HepG2 (cell line): ENCODE measurements at regions not wholly inside any gene's neighbourhood (a gene's known extent, or its start where the extent isn't known, plus 50 kb on each side); places are given as distances from the start of the nearest gene placed in this dataset.

Source experiments
- KLF16 ChIP-seq, 2 experiments: sonication (generic) in 1 of 2; formaldehyde crosslinking in 1 of 2; IDR thresholded peaks; 2 replicates each; pipeline versions ENCODE4 v1.6.1 to v1.8.0; 2016 to 2023; ENCODE audit warnings: missing genetic modification reagents in 2 of 2, missing compliant biosample characterization in 1 of 2
- RBAK ChIP-seq: sonication (generic); formaldehyde crosslinking; IDR thresholded peaks from 2 replicates; pipeline ENCODE4 v1.5.1; 2020; ENCODE audit warnings: mild to moderate bottlenecking, missing genetic modification reagents
- SNAPC5 ChIP-seq: sonication (generic); formaldehyde crosslinking; IDR thresholded peaks from 2 replicates; pipeline ENCODE4 v1.8.1; 2023; ENCODE audit warnings: mild to moderate bottlenecking, missing genetic modification reagents, borderline replicate concordance
- ZBTB37 ChIP-seq: sonication (generic); formaldehyde crosslinking; IDR thresholded peaks from 2 replicates; pipeline ENCODE4 v1.4.0; 2020; ENCODE audit warnings: mild to moderate bottlenecking, missing genetic modification reagents
- ZBTB8A ChIP-seq: sonication (generic); formaldehyde crosslinking; IDR thresholded peaks from 2 replicates; pipeline ENCODE4 v1.4.0; 2020; ENCODE audit warnings: mild to moderate bottlenecking, low read depth, missing genetic modification reagents, borderline replicate concordance
- ZNF232 ChIP-seq: sonication (generic); formaldehyde crosslinking; IDR thresholded peaks from 2 replicates; pipeline ENCODE4 v1.4.0; 2020; ENCODE audit warnings: missing genetic modification reagents, borderline replicate concordance
- TF ChIP-seq, protein P1 (sequence below): sonication (generic); formaldehyde crosslinking; IDR thresholded peaks from 2 replicates; pipeline ENCODE4 v1.5.1; 2020; ENCODE audit warnings: mild to moderate bottlenecking, missing genetic modification reagents

- TF ChIP-seq ZNF232 (no peak), RBAK (CRISPR knock-in tag) (no peak), ZBTB37 (CRISPR knock-in tag) (no peak), KLF16 (CRISPR knock-in tag; IDR thresholded peaks at IDR 0.05) (no peak), SNAPC5 (CRISPR knock-in tag) (no peak), ZBTB8A (CRISPR knock-in tag) (no peak)
- TF ChIP-seq, protein P1, sequence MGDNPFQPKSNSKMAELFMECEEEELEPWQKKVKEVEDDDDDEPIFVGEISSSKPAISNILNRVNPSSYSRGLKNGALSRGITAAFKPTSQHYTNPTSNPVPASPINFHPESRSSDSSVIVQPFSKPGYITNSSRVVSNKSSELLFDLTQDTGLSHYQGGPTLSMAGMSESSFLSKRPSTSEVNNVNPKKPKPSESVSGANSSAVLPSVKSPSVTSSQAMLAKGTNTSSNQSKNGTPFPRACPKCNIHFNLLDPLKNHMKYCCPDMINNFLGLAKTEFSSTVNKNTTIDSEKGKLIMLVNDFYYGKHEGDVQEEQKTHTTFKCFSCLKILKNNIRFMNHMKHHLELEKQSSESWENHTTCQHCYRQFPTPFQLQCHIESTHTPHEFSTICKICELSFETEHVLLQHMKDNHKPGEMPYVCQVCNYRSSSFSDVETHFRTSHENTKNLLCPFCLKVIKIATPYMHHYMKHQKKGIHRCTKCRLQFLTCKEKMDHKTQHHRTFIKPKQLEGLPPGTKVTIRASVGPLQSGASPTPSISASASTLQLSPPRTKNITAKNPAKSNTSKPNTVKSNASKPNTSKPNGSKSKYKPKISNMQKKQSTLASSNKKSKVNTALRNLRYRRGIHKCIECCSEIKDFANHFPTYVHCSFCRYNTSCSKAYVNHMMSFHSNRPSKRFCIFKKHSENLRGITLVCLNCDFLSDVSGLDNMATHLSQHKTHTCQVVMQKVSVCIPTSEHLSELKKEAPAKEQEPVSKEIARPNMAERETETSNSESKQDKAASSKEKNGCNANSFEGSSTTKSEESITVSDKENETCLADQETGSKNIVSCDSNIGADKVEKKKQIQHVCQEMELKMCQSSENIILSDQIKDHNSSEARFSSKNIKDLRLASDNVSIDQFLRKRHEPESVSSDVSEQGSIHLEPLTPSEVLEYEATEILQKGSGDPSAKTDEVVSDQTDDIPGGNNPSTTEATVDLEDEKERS (CRISPR knock-in tag), result no peak
These were observed 803.2 kb downstream of the PLA2G4A start for GRCh38 chr1:187631984-187632383.
